ENCODE measurements at regions not wholly inside any gene's neighbourhood (a gene's known extent, or its start where the extent isn't known, plus 50 kb on each side); places are given as distances from the start of the nearest gene placed in this dataset.
"Not testable (repeated sequence)": the region's sequence is repeated elsewhere in the genome, so short reads cannot be mapped to it uniquely, and the experiment has no call there.

GRCh38 chr1:187566354-187566753 is 737.6 kb downstream of the PLA2G4A start:
- DNase-seq, result no peak

- DNase-seq, result no peak
Observed at GRCh38 chr1:187568067-187568466, 739.3 kb downstream of the PLA2G4A start.

GRCh38 chr1:187570166-187570565 is 741.4 kb downstream of the PLA2G4A start:
- no peak for DNase-seq

- DNase-seq, result no peak
Observed at GRCh38 chr1:187577610-187578009, 748.9 kb downstream of the PLA2G4A start.

- DNase-seq, result no peak
Observed at GRCh38 chr1:187588917-187589316, 760.2 kb downstream of the PLA2G4A start.

- DNase-seq, result no peak
Observed at GRCh38 chr1:187605736-187606135, 777.0 kb downstream of the PLA2G4A start.

- DNase-seq, result not testable (repeated sequence)
Observed at GRCh38 chr1:187615853-187616735, 787.3 kb downstream of the PLA2G4A start.

- not testable (repeated sequence) for DNase-seq
Observed at GRCh38 chr1:187616830-187617229, 788.1 kb downstream of the PLA2G4A start.

GRCh38 chr1:187617776-187618175 is 789.0 kb downstream of the PLA2G4A start:
- no peak for DNase-seq

GRCh38 chr1:187619175-187619574 is 790.4 kb downstream of the PLA2G4A start:
- no peak for DNase-seq

GRCh38 chr1:187621951-187622350 is 793.2 kb downstream of the PLA2G4A start:
- no peak for DNase-seq

GRCh38 chr1:187622545-187622944 is 793.8 kb downstream of the PLA2G4A start:
- DNase-seq, result no peak

- no peak for DNase-seq
Observed at GRCh38 chr1:187624812-187625545, 796.2 kb downstream of the PLA2G4A start.

- DNase-seq, result no peak
Observed at GRCh38 chr1:187626056-187626455, 797.3 kb downstream of the PLA2G4A start.

GRCh38 chr1:187627516-187627915 is 798.8 kb downstream of the PLA2G4A start:
- no peak for DNase-seq

GRCh38 chr1:187629075-187629474 is 800.3 kb downstream of the PLA2G4A start:
- no peak for DNase-seq

- no peak for DNase-seq
Observed at GRCh38 chr1:187630653-187631380, 802.1 kb downstream of the PLA2G4A start.

- DNase-seq, result no peak
Observed at GRCh38 chr1:187631381-187631675, 802.6 kb downstream of the PLA2G4A start.

- DNase-seq, result no peak
Observed at GRCh38 chr1:187631984-187632383, 803.2 kb downstream of the PLA2G4A start.

GRCh38 chr1:187634940-187635339 is 806.2 kb downstream of the PLA2G4A start:
- no peak for DNase-seq

- DNase-seq, result no peak
Observed at GRCh38 chr1:187638733-187639434, 810.1 kb downstream of the PLA2G4A start.

- DNase-seq, result no peak
Observed at GRCh38 chr1:187641015-187641414, 812.3 kb downstream of the PLA2G4A start.

- no peak for DNase-seq
Observed at GRCh38 chr1:187641463-187641862, 812.7 kb downstream of the PLA2G4A start.
